Esophagus muscularis mucosa (tissue), 3 donors: ENCODE measurements at regions not wholly inside any gene's neighbourhood (a gene's known extent, or its start where the extent isn't known, plus 50 kb on each side); places are given as distances from the start of the nearest gene placed in this dataset.

Source experiments
- CTCF ChIP-seq, 3 experiments: fragments of 200-600 bp in 2 of 3; fragments of 450-650 bp in 1 of 3; sonication (generic) in 2 of 3; IDR thresholded peaks; one replicate each; pipeline ENCODE4 v1.5.1; 2017 to 2019; ENCODE audit warnings: antibody characterized with exemption in 3 of 3, mild to moderate bottlenecking in 2 of 3, moderate library complexity in 1 of 3
- POLR2AphosphoS5 ChIP-seq, 2 donors: sonication (generic); formaldehyde crosslinking; IDR thresholded peaks; one replicate each; pipeline ENCODE4 v1.6.1; 2017; ENCODE audit warnings: antibody characterized with exemption in 2 of 2

GRCh38 chr2:62407401-62407800, 98.6 kb downstream of the TMEM17 start:
- no peak for TF ChIP-seq CTCF (IDR thresholded peaks at IDR 0.05)
- TF ChIP-seq POLR2AphosphoS5 (IDR thresholded peaks at IDR 0.05): no peak
